Activated CD8-positive, alpha-beta memory T cell treated with anti-CD3 and anti-CD28 coated beads for 36 hours (primary cell): ENCODE measurements at regions not wholly inside any gene's neighbourhood (a gene's known extent, or its start where the extent isn't known, plus 50 kb on each side); places are given as distances from the start of the nearest gene placed in this dataset.

Source experiments
- CTCF ChIA-PET: fragments of 350-600 bp; sonication (Branson Sonifier 250); formaldehyde crosslinking; loops from one replicate; lab custom pipeline; 2021; ENCODE audit warnings: antibody characterized with exemption; lab: Charles Lee
- POLR2A ChIA-PET: fragments of 350-600 bp; sonication (Branson Sonifier 250); formaldehyde crosslinking; loops from one replicate; lab custom pipeline; 2021; ENCODE audit warnings: antibody characterized with exemption; lab: Charles Lee

DNA sequence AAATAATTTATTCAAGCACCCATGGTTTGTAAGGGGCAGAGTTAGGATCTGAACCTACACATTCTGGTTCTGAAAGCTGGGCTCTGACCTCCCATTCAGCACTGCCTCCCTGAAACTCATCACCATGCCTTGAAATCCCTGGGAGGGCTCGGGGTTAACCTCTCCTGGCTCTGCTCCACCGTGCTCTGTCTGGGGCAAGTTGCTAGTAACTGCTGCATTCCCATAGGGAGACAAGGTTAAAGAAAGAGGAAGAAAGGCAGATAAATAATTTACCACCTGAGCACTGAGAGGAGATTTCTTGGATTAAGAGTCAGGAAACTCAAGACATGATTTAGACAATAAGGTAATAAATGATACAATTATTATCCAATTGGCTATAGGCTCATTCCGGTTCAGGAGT, 199.3 kb downstream of the KIF18A start:
- POLR2A ChIA-PET = no interaction called here
- CTCF ChIA-PET = no interaction called here

DNA sequence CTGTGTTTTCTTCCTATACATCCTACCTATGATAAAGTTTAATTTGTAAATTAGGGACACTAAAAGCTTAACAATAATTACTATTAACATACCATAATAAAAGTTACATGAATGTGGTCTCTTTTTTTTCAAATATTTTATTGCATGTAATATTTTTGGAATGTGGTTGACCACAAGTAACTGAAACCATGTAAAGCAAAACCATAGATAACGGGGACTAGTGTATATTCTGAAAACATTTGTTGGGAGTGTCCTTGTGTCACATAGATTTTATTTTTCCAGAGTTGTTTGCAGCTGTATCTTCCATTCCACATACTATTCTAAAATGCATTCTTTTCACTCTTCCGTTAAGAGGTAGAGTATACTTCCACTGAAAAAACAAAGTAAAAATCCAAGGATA, 200.4 kb downstream of the KIF18A start:
- ChIA-PET CTCF (no interaction called here), POLR2A (no interaction called here)

DNA sequence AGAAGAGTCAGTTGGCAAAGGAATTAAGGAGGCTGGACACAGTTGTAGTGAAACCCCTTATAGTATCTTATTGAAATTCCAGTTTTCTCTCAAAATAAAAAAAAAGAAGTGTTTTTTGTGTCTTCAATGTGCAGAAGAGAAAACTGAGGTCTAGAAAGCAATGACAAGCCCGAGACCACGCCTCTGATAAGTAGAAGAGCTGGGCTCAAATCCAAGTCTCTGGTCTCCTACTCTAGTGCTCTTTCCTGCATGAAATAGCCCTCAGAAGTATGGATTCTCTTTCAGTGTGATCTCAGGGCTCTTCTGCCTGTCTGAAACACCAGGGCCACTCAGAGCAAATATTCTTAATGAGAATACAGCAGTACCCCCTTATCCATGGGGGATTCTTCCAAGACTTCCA, 200.9 kb downstream of the KIF18A start:
- ChIA-PET POLR2A (no interaction called here), CTCF (no interaction called here)

DNA sequence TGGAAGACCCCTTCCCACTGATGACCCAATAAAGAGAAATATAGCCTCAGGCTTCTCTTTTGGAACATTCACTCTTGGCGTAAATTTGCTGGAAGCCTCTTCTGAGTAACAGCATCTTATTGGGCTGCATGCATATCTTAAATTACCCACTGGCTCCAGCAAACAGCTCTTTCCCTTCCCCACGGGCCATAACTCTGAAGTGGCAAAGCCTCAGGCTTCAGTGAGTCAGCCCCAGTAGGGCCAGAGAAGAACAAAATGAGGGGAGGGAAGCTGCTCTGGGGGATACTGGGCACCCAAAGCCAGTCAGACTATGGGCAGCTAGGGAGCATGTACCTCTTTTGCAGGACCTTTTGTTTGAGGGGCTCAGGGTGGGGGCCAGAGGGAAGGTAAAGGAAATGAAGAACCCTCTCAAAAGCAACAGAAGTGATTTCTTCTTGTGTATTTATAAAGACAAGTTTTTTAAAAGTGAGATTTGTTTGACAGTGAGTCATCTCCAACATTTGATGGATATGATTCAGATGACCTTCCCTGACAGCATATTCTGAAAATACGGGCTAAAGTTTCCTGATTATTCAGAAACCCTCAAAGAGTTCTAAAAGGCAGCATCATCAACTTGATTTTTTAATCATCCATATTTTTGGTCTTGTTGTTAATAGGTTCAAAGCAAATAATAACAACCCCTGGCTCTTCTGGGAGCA, 203.4 kb downstream of the KIF18A start:
- CTCF ChIA-PET = no interaction called here

DNA sequence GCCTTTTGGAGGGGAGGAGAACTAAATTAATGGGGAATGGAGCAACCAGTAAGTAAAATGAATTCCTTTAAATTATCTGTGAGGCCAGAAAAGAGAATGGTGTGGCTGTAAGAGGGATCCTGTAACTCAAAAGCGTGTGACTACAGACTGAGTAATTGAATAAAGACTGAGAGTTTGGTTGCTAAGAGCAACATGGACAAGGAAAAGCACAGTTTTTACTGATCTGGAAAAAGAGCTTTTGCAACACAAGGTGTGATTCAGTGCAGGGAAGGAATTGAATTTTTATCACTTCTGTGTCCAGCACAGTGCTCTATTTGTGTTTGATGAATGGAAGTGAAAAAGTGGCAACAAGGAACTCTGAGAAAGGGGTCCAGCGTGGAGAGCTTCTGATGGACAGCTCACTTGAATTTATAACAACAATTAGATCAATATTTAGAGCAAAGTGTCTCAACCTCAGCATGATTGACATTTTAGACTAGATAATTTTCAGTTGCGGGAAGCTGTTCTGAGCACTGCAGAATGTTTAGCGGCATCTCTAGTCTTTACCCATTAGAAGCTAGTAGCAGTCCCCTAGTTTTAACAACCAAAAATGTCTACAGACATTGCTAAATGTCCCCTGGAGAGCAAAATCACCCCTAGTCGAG, 202.8 kb upstream of the BDNF start:
- ChIA-PET POLR2A (no interaction called here), CTCF (no interaction called here)

More for the DNA sequence above, 203.4 kb downstream of the KIF18A start:
- POLR2A ChIA-PET = no interaction called here

DNA sequence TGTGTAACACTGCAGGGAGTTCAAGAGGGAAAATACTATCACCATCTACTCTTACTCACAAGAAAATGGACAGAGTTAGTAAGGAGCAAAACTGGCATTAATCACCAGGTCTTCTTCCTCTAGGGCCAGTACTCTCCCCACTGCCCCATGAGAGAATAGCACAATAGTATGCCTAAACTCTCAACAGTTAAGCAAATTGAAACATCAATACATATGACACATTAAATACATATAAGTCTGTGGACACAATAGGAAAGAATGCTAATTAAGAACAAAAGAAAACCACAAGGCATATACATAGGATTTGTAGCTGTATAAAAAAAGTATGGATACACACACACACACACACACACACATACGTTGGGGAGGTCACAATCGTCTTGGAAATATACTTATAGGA, 197.9 kb upstream of the BDNF start:
- POLR2A ChIA-PET = no interaction called here
- CTCF ChIA-PET = no interaction called here

DNA sequence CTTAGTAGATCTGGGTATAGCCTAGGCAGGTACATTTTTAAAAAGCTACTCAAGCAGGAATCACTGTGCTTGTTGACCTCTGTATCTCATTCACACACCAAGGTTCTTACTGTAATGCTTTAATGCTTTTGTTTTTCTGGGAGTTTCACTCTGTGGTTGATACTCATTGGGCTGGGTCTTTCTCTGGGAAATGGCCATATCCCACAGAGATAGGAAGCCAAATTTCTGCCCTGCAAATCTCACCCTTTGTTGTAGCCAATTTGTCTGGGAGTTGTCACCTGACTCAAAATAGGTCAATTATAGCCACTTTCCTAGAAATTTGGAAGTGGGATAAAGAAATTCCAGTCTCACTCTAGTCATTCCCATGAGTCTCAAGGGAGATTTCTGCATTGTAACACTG, 195.8 kb upstream of the BDNF start:
- ChIA-PET POLR2A (no interaction called here), CTCF (no interaction called here)

DNA sequence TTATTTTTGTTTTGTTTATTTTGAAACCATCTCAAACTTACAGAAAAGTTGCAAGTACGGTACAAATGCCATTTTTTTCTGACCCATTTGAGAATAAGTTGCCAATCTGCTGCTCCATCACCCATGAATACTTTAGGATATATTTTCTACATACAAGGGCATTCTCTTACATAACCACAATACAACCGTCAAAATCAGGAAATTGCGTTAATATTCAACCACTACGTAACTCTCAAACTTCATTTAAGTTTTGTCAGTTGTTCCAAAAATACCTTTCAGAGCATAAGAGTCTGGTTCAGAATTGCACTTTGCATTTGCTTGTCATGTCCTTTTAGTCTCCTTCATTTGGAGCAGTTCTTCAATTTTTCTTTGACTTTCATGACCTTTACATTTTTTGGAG, 194.3 kb upstream of the BDNF start:
- ChIA-PET CTCF (no interaction called here), POLR2A (no interaction called here)

DNA sequence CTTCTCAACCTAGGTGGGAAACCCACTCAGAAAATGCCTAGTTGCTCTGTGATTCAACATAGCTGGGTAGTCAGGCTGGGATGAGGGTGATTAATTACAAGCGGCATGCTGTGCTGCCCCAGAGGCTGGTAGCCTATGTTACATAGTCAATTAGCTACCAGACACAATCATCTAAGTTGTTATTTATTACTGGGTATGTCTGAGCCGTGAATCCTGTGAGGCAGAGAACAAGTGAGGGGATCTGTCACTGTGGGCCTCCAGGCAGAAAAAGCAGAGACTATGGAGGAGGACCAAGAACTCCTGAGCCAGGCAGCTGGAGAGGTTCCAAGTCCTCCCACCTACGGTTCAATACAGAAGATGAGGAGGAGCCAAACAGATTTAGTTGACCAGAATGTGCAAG, 186.6 kb upstream of the BDNF start:
- CTCF ChIA-PET = no interaction called here

DNA sequence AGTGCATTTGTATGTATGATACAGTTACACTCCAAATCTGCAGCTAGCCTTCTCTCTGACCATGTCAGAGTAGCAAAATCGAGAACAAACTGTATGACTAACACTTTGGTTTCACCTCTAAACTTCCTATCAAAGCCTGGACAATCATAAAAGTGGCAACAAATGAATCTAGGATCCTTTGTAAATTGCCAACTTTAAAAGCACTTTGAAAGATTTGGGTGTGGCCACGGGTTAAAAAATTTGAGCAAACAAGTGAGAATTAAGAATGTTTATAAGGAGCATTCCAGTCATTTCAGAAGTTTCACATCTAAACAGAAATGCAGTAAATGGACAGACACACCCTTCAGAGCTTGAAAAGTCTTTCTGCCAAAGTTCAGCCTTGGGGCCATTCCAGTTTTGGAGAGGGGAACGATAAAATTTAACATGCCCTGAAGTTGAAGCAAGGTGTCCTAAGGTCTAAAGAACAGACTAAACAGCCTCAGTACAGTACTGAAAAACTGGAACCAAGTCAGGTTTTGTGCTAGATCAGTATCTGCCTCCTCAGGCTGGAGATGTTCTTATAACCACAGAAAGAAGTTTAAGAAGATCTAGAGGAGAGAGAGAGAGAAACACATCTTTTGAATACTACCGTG, 181.9 kb upstream of the BDNF start:
- ChIA-PET POLR2A (no interaction called here), CTCF (no interaction called here)

More for the DNA sequence above, 186.6 kb upstream of the BDNF start:
- POLR2A ChIA-PET = no interaction called here

DNA sequence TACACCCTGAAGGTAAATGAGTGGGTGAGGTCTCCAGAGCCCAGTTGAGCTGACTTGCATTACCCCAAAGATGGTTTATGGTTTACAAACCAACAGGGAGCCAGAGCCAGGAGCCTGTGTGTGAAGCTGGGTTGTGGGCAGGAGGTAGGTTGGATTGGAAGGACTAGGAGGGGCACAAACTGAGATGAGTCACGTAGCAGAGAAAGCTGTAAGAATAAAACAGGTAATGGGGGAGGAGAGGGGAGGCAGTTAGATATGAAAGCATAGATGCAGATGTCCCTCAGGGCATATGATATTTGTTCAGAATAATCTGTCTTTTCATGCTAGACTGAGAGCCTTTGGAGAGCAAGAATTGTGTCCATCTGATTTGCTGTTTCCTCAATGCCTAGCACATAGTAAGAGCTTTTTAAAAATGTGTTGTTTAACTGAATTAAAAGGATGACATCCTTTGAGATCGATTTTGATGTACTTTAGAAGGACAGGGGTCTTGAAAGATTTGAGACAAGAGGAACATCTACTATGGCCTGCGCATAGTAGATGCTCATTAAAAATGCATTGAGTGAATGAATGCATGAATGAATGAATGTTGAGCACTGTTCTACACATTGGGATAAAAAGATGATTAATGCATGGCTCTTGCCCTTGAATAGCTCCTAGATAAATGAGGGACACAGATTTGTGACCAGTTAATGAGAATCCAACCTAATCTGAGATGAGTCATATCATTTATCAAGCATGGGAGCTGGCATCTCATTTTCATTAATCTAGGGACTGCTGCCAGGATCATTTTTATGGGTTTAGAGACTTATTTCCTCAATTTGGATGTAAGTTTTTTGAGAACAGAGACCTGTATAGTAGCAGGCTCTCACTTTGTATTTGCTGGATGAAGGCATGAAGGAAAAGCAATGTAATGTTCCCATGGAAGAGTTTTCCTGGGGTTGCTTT, 175.8 kb upstream of the BDNF start:
- ChIA-PET POLR2A (no interaction called here), CTCF (no interaction called here)

DNA sequence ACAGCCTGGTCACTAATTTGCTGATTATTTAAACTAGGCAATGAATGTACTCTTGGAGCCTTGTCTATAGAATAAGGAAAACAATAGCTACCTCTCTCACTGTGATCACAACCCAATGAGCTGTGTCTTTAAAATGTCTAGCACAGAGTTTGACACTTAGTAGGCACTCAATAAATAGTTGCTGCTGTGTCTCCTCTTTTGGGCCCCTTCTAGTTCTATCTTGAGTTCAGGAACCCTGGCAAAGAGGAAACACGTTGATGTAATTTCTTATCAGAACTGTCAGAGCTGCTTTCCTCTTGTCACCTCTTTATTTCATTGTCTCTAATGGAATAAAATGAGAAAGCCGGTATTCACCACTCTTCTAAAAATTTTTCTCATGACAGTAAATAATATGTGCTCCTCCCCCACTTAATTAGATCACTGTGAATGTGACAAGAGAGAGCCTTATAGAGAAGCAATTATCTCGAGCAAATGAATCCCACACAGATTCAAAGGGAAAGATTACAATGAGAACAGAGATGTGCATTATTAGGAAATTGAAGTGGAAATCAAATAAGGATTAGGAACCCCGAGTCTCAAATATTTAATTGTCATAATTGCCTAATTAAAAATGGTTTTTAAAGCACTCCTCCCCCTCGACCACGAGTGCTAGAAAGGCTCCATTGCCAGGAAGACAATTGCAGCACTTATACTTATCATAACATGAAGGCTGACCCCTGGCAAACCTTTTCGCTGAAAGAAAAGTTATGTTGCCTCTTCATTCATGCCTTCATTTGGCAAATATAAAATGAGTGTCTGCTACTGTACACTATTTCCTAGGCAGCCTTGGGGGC, 175.0 kb upstream of the BDNF start:
- ChIA-PET POLR2A (no interaction called here), CTCF (no interaction called here)

DNA sequence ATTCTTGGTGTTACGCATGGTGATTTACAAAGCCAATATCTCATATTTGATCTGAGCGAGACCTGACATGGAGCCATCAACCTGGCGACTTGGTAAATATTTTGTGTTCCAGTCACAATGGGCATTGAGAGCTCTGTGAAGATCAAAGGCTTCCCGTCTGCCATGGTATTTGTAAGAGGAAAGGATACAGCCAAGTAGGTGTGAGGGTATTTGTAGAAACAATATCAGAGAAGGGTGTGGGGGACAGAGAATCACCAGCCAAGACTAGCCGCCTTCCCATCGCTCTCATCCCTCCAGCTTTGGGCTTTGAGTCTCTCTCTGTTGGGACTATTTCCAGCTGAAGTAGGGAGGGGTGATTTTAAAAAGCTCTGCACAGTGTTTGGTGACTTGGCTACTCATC, 173.4 kb upstream of the BDNF start:
- CTCF ChIA-PET = no interaction called here
- POLR2A ChIA-PET = interaction anchor here (0.6 kb wide), 1 partner anchor 985 kb away, joined by 3 read pairs; no protein-coding TSS in a partner anchor

DNA sequence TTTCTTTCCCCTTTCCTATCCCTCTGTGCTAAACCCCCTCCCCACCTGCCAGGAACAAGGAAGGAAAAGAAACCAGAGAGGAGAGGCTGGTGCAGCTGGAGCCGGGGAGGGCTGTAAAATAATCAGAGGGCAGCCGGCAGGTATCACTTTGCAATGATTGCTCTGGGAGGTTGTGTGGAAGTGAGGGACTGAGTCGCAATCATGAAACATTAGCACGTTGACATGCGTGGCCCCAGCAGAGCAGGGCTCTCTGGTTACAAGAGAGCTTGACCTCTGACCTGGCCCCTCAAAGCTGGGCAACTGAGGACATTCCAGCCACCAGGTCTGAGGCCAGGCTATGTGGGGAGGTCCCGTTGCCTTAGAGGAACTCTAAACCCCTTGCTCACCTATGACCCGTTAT, 170.8 kb upstream of the BDNF start:
- CTCF ChIA-PET = no interaction called here
- POLR2A ChIA-PET = no interaction called here

DNA sequence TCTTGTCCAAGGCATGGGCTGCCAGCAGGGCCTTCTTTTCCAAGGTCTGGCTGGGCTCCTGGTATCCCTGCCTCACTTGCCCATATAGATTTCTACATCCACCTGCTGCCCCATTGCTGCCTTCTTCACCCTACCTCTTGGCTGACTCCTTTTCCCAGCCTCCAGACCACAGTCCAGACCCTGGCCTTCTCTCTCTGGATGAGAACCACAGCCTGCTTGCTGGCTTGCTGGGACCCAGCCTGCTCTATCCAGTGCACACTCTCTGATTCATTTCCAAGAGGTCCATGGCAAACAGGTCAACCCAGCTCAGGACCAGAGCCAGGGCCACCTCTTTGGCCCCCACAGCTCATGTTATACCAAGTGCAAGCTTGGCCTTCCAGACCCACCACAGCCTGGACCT, 169.4 kb upstream of the BDNF start:
- POLR2A ChIA-PET = no interaction called here
- CTCF ChIA-PET = no interaction called here

DNA sequence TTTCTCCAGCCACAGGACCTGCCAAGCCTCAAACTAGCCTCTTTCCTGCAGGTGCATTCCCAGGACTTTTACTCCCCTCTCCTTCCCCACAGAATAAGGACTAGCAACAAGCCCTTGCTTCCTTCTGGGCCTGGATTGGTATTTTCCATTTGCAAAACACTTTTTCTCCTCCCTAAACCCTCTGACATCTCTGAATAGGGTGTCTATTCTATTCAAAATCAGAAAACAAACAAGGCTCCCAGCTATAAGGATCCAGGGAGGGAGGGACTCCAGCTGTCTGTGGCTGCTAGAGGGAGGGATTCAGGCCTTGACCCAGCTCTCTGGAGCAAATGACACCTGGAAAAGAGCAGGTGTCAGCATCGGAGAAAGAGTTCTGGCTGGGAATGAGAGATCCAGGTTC, 168.5 kb upstream of the BDNF start:
- ChIA-PET POLR2A (no interaction called here), CTCF (no interaction called here)

DNA sequence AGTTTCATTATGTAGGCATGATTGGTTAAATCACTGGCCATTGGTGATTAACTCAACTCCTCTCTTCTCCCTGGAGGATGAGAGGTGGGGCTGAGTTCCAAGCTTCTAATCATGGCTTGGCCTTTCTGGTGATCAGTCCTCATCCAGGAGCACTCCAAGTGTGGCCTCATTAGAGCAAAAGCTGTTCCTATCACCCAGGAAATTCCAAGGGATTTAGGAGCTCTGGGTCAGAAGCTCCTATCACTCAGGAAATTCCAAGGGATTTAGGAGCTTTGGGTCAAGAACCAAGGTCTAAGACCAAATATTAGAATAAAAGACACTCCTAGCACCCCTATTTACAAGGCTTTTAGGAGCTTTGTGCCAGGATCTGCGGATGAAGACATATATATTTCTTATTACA, 168.0 kb upstream of the BDNF start:
- CTCF ChIA-PET = no interaction called here
- POLR2A ChIA-PET = no interaction called here

DNA sequence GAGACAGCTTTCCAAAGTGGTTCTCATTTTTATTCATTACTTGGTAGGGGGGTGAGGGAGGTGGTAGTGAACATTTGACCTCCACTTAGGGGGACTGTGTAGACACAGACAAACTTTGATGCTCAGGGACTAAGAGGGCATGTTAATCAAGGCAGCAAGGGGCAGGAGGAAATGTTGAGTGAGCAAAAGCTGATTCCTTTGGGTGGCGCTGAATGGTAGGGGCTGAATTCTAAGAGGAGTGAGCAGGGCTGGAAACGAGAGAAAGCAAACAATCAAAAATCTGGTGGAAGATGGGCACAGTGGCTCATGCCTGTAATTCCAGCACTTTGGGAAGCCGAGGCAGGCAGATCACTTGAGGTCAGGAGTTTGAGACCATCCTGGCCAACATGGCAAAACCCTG, 164.8 kb upstream of the BDNF start:
- POLR2A ChIA-PET = no interaction called here
- CTCF ChIA-PET = no interaction called here

DNA sequence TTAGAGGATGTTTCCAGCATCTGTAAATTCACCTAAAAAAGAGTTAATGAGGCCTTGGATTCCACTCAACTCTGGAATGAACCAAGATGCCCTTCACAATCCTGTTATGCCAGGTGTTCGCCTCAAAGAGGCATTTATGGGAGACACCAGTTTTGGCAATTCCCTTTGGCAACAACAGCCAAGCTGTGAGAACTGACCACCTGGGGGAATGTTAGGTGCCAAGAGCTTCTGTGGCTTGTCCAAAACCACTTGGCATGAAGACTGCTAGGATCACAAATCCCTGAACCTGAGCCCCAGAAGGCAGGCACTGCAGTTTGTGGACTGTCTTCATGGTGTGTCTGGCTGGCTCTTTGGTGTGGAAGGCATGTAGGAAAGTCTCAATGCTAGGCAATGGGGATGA, 164.4 kb upstream of the BDNF start:
- ChIA-PET POLR2A (no interaction called here), CTCF (no interaction called here)
